Smooth muscle cell (in vitro differentiated cells): ENCODE measurements at regions not wholly inside any gene's neighbourhood (a gene's known extent, or its start where the extent isn't known, plus 50 kb on each side); places are given as distances from the start of the nearest gene placed in this dataset.

Experiments
- DNase-seq: peaks from one replicate; lab custom pipeline; 2025; ENCODE audit not compliant: unreplicated experiment; lab: John Stamatoyannopoulos, UW
- H2AFZ ChIP-seq: fragments of 200-600 bp; sonication (generic); 2 replicates; pipeline ENCODE4 v1.6.0; 2016; ENCODE audit warnings: antibody characterized with exemption, low read depth, mild to moderate bottlenecking
- H3F3A ChIP-seq: fragments of 200-600 bp; sonication (generic); 2 replicates; pipeline ENCODE4 v1.6.0; 2017; ENCODE audit warnings: antibody characterized with exemption, low read depth
- H3K27ac ChIP-seq: fragments of 200-600 bp; sonication (generic); 2 replicates; pipeline ENCODE4 v1.5.1; 2016; ENCODE audit warnings: low read depth, mild to moderate bottlenecking
- H3K27me3 ChIP-seq: fragments of 200-600 bp; sonication (generic); 2 replicates; pipeline ENCODE4 v1.6.1; 2016; ENCODE audit warnings: low read depth, mild to moderate bottlenecking
- H3K36me3 ChIP-seq: fragments of 200-600 bp; sonication (generic); 2 replicates; pipeline ENCODE4 v1.5.1; 2016; ENCODE audit warnings: low read depth
- H3K4me1 ChIP-seq: fragments of 200-600 bp; sonication (generic); 2 replicates; pipeline ENCODE4 v1.5.1; 2016; ENCODE audit warnings: low read depth
- H3K4me2 ChIP-seq: fragments of 200-600 bp; sonication (generic); 2 replicates; pipeline ENCODE4 v1.6.0; 2016; ENCODE audit warnings: mild to moderate bottlenecking
- H3K4me3 ChIP-seq: fragments of 200-600 bp; sonication (generic); 2 replicates; pipeline ENCODE4 v1.5.1; 2016; ENCODE audit warnings: mild to moderate bottlenecking
- H3K79me2 ChIP-seq: fragments of 200-600 bp; sonication (generic); 2 replicates; pipeline ENCODE4 v1.6.0; 2016; ENCODE audit warnings: low read depth, mild to moderate bottlenecking
- H3K9ac ChIP-seq: fragments of 200-600 bp; sonication (generic); 2 replicates; pipeline ENCODE4 v1.6.0; 2016; ENCODE audit warnings: low read depth
- H3K9me3 ChIP-seq: fragments of 200-600 bp; sonication (generic); replicated peaks from 2 replicates; pipeline ENCODE4 v1.5.1; 2016; ENCODE audit warnings: low read depth
- H4K20me1 ChIP-seq: fragments of 200-600 bp; sonication (generic); 2 replicates; pipeline ENCODE4 v1.6.0; 2016; ENCODE audit warnings: low read depth
- CTCF ChIP-seq: fragments of 200-600 bp; sonication (generic); IDR thresholded peaks from 2 replicates; pipeline ENCODE4 v1.5.1; 2017; ENCODE audit warnings: borderline replicate concordance, mild to moderate bottlenecking, antibody characterized with exemption; ENCODE audit not compliant: insufficient read depth, poor library complexity, severe bottlenecking
- WGBS: methylation state at CpG from one replicate; pipeline ENCODE4 v1.1.7; 2016; ENCODE audit warnings: low lambda C conversion rate; 5-methylcytosine and 5-hydroxymethylcytosine counted together

- no peaks in the 10 kb centered on the region for H3K36me3 ChIP-seq
- no peak overlapping the region for H3K4me2 ChIP-seq
- H3K27me3 ChIP-seq: no peaks in the 10 kb centered on the region
- TF ChIP-seq CTCF: no peak
- no peak overlapping the region for H3K27ac ChIP-seq
- no peak overlapping the region for H3K9ac ChIP-seq
- WGBS: 92% methylated on average over 6 of the region's 6 CpGs
- H2AFZ ChIP-seq: no peak overlapping the region
- no peaks in the 10 kb centered on the region for H4K20me1 ChIP-seq
- no peaks in the 10 kb centered on the region for H3K9me3 ChIP-seq
- no peaks in the 10 kb centered on the region for H3K79me2 ChIP-seq
- no peaks in the 10 kb centered on the region for H3K4me1 ChIP-seq
- DNase-seq: no peak
- H3K4me3 ChIP-seq: no peak overlapping the region
- no peaks in the 10 kb centered on the region for H3F3A ChIP-seq
These were observed 334.6 kb downstream of the ARL6IP6 start for GRCh38 chr2:153052807-153053559.

GRCh38 chr2:153047220-153047619, 328.8 kb downstream of the ARL6IP6 start:
- TF ChIP-seq CTCF: no peak
- no peaks in the 10 kb centered on the region for H3K36me3 ChIP-seq
- H3K79me2 ChIP-seq: no peaks in the 10 kb centered on the region
- no peak overlapping the region for H3K27ac ChIP-seq
- H3K4me2 ChIP-seq: no peak overlapping the region
- no peaks in the 10 kb centered on the region for H4K20me1 ChIP-seq
- H2AFZ ChIP-seq: no peak overlapping the region
- H3K4me1 ChIP-seq: no peaks in the 10 kb centered on the region
- no peaks in the 10 kb centered on the region for H3K27me3 ChIP-seq
- no peak overlapping the region for H3K9ac ChIP-seq
- H3F3A ChIP-seq: no peaks in the 10 kb centered on the region
- WGBS: 73% methylated on average over 1 of the region's 1 CpG
- no peaks in the 10 kb centered on the region for H3K9me3 ChIP-seq
- no peak for DNase-seq
- no peak overlapping the region for H3K4me3 ChIP-seq

GRCh38 chr2:153043385-153043784, 325.0 kb downstream of the ARL6IP6 start:
- Histone ChIP-seq H3F3A (no peaks in the 10 kb centered on the region), H3K27ac (no peak overlapping the region), H3K9ac (no peak overlapping the region), H3K79me2 (no peaks in the 10 kb centered on the region), H3K36me3 (no peaks in the 10 kb centered on the region), H3K9me3 (no peaks in the 10 kb centered on the region), H3K27me3 (no peaks in the 10 kb centered on the region), H3K4me2 (no peak overlapping the region), H2AFZ (no peak overlapping the region), H4K20me1 (no peaks in the 10 kb centered on the region), H3K4me1 (no peaks in the 10 kb centered on the region), H3K4me3 (no peak overlapping the region)
- 80% methylated on average over 1 of the region's 1 CpG for WGBS
- no peak for DNase-seq
- TF ChIP-seq CTCF: no peak

GRCh38 chr2:153028626-153029025, 310.2 kb downstream of the ARL6IP6 start:
- DNase-seq: no peak

More at GRCh38 chr2:153028626-153029025, 310.2 kb downstream of the ARL6IP6 start:
- Histone ChIP-seq H2AFZ (no peak overlapping the region), H3K4me1 (no peaks in the 10 kb centered on the region), H3K4me2 (no peak overlapping the region), H3F3A (no peaks in the 10 kb centered on the region), H4K20me1 (no peaks in the 10 kb centered on the region), H3K9me3 (no peaks in the 10 kb centered on the region), H3K36me3 (no peaks in the 10 kb centered on the region), H3K27ac (no peak overlapping the region), H3K9ac (no peak overlapping the region), H3K4me3 (no peak overlapping the region), H3K79me2 (no peaks in the 10 kb centered on the region), H3K27me3 (no peaks in the 10 kb centered on the region)
- 87% methylated on average over 2 of the region's 2 CpGs for WGBS
- TF ChIP-seq CTCF: no peak
